WERI-Rb-1 (cell line): ENCODE measurements at regions not wholly inside any gene's neighbourhood (a gene's known extent, or its start where the extent isn't known, plus 50 kb on each side); places are given as distances from the start of the nearest gene placed in this dataset.

Experiments used
- DNase-seq: peaks from one replicate; pipeline ENCODE4 v3.0.0-alpha.2; 2020
- H3K27ac ChIP-seq: fragments of 250-450 bp; sonication (Bioruptor Pico); 2 replicates; pipeline ENCODE4 v1.5.1; 2020; ENCODE audit warnings: mild to moderate bottlenecking, moderate library complexity
- H3K27me3 ChIP-seq: fragments of 250-450 bp; sonication (Bioruptor Pico); 2 replicates; pipeline ENCODE4 v1.5.1; 2021; ENCODE audit warnings: mild to moderate bottlenecking, low read depth, moderate library complexity; ENCODE audit not compliant: insufficient read depth, severe bottlenecking
- H3K36me3 ChIP-seq: fragments of 250-450 bp; sonication (Bioruptor Pico); 2 replicates; pipeline ENCODE4 v1.5.1; 2020; ENCODE audit warnings: mild to moderate bottlenecking, moderate library complexity
- H3K4me3 ChIP-seq: 2 replicates; pipeline ENCODE4 v1.5.1; 2011; ENCODE audit warnings: low read depth, mild to moderate bottlenecking, control low read depth, low read length
- H3K9me3 ChIP-seq: fragments of 250-450 bp; sonication (Bioruptor Pico); 2 replicates; pipeline ENCODE4 v1.5.1; 2021; ENCODE audit warnings: mild to moderate bottlenecking, moderate library complexity; ENCODE audit not compliant: severe bottlenecking
- CTCF ChIP-seq: IDR thresholded peaks from 2 replicates; pipeline ENCODE4 v1.5.1; 2011; ENCODE audit warnings: low read depth, mild to moderate bottlenecking, control low read depth, inconsistent platforms, low read length

- no peaks in the 10 kb centered on the region for H3K36me3 ChIP-seq
- no peak overlapping the region for H3K4me3 ChIP-seq
- no peak for DNase-seq
- no peaks in the 10 kb centered on the region for H3K27me3 ChIP-seq
- no peaks in the 10 kb centered on the region for H3K9me3 ChIP-seq
- H3K27ac ChIP-seq = no peak overlapping the region
- no peak for TF ChIP-seq CTCF
Measured at GRCh38 chr10:10852464-10852863, 165.2 kb upstream of the CELF2 start.

DNA sequence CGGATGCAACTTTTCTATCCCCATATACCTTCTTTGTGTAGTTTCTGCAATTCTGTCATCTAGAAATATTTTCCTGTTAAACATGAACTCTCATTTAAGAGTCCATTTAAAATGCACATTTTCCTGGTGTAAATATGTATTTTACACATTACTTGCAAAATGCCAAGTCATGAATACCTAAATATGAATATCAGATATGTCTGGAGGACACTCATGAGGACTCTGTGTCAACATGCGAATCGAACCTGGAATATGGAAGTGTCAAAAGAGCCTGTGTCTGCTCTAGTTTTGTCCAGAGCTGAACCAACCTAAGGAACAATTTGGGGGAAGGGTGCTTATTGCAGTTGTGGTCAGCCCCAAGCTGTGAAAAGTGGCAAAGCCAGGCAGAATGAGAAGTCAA, 163.7 kb upstream of the CELF2 start:
- no peak for TF ChIP-seq CTCF
- no peaks in the 10 kb centered on the region for H3K9me3 ChIP-seq
- H3K36me3 ChIP-seq = no peaks in the 10 kb centered on the region
- H3K4me3 ChIP-seq = no peak overlapping the region
- DNase-seq = no peak
- H3K27me3 ChIP-seq = no peaks in the 10 kb centered on the region
- H3K27ac ChIP-seq = no peak overlapping the region

- TF ChIP-seq CTCF = no peak
- no peak for DNase-seq
Measured at GRCh38 chr10:10854725-10855124, 162.9 kb upstream of the CELF2 start.

DNA sequence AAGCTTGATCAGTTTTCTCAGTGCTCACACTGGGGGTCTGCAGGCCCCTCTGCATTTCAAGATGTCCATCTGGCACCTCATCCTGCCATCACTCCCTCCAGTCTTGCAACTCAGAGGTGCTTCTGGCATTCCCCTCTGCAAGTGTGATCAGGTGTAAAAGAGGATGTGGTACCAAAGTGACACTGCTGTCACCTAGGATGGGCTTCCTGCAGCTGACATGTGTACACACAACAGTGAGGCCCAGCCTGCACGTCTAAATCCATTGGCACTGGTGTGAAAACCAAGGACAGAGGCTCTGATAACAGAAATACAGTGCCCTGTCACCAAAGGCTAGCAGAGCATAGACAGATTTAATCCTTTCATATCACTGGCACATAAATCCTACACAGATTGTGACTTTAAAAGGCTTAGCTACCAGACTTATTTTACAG, 162.5 kb upstream of the CELF2 start:
- no peak overlapping the region for H3K27ac ChIP-seq
- no peaks in the 10 kb centered on the region for H3K9me3 ChIP-seq
- no peak overlapping the region for H3K4me3 ChIP-seq
- H3K36me3 ChIP-seq = no peaks in the 10 kb centered on the region
- TF ChIP-seq CTCF = no peak
- no peak for DNase-seq
- no peaks in the 10 kb centered on the region for H3K27me3 ChIP-seq

More at GRCh38 chr10:10854725-10855124, 162.9 kb upstream of the CELF2 start:
- Histone ChIP-seq H3K27me3 (no peaks in the 10 kb centered on the region), H3K36me3 (no peaks in the 10 kb centered on the region), H3K9me3 (no peaks in the 10 kb centered on the region), H3K27ac (no peak overlapping the region), H3K4me3 (no peak overlapping the region)

GRCh38 chr10:10860455-10860976, 157.2 kb upstream of the CELF2 start:
- Histone ChIP-seq H3K4me3 (no peak overlapping the region), H3K36me3 (no peaks in the 10 kb centered on the region), H3K27ac (no peak overlapping the region), H3K27me3 (no peaks in the 10 kb centered on the region), H3K9me3 (no peaks in the 10 kb centered on the region)
- DNase-seq = no peak
- no peak for TF ChIP-seq CTCF

DNA sequence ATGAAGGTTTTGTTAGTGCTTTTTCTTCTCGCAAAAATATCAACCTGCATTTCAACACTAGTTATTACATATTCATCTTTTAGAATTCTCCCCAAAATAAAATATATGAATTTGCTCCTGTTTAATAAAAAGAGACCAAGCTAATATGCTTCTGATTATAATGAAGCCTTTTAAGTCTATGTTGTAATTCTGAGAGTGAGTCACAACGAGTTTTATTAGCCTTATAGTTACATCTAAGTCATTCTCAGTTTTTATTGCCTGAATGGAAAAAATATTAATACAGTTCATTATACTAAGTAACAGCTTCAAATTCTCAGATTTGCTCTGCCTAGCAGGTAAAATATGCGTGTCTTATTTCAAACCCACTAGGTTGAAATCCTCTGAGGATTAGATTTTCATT, 152.4 kb upstream of the CELF2 start:
- Histone ChIP-seq H3K4me3 (no peak overlapping the region), H3K27me3 (no peaks in the 10 kb centered on the region), H3K36me3 (no peaks in the 10 kb centered on the region), H3K9me3 (no peaks in the 10 kb centered on the region), H3K27ac (no peak overlapping the region)
- TF ChIP-seq CTCF = no peak
- no peak for DNase-seq
